Lower lobe of right lung (tissue), 2 donors: ENCODE measurements at regions not wholly inside any gene's neighbourhood (a gene's known extent, or its start where the extent isn't known, plus 50 kb on each side); places are given as distances from the start of the nearest gene placed in this dataset.

Source experiments
- ATAC-seq, 2 donors: fragments of 200-7000 bp; cut with Tn5 transposase; one replicate each; pipeline ENCODE4 v1.9.1; 2020 to 2022; ENCODE audit warnings: mild to moderate bottlenecking in 2 of 2, moderate library complexity in 2 of 2
- DNase-seq: peaks from one replicate; pipeline ENCODE4 v3.0.0-alpha.2; 2020
- H3K27ac ChIP-seq: fragments of 200-600 bp; one replicate; pipeline ENCODE4 v1.8.0; 2022
- H3K27me3 ChIP-seq: fragments of 200-600 bp; one replicate; pipeline ENCODE4 v1.8.0; 2022; ENCODE audit warnings: low read depth
- H3K36me3 ChIP-seq: fragments of 200-600 bp; one replicate; pipeline ENCODE4 v1.8.0; 2022; ENCODE audit warnings: mild to moderate bottlenecking
- H3K4me1 ChIP-seq: fragments of 200-600 bp; one replicate; pipeline ENCODE4 v1.8.0; 2022
- H3K4me3 ChIP-seq: fragments of 200-600 bp; one replicate; pipeline ENCODE4 v1.8.0; 2022; ENCODE audit warnings: mild to moderate bottlenecking
- H3K9me3 ChIP-seq: fragments of 200-600 bp; one replicate; pipeline ENCODE4 v1.8.0; 2022
- CTCF ChIP-seq: fragments of 200-600 bp; IDR thresholded peaks from one replicate; pipeline ENCODE4 v1.8.0; 2022; ENCODE audit warnings: antibody characterized with exemption, mild to moderate bottlenecking
- intact Hi-C: fragments of 100-400 bp; cut with DNase I; formaldehyde crosslinking; loops from one replicate; pipeline ENCODE4 v1.11.0; 2022
- donor health status: DM: no; HTN: yes; CAD: no; lungs with severe emphysema.

GRCh38 chr3:83500931-83501330, 1457.9 kb upstream of the CADM2 start:
- H3K36me3 ChIP-seq, result no peaks in the 10 kb centered on the region
- intact Hi-C loops, result no loop called here
- no peak for ATAC-seq

GRCh38 chr3:83513051-83513450, 1445.7 kb upstream of the CADM2 start:
- Histone ChIP-seq H3K9me3 (no peaks in the 10 kb centered on the region), H3K36me3 (no peaks in the 10 kb centered on the region), H3K4me1 (no peaks in the 10 kb centered on the region), H3K27ac (no peak overlapping the region), H3K27me3 (no peaks in the 10 kb centered on the region), H3K4me3 (no peak overlapping the region)
- intact Hi-C loops, result no loop called here
- no peak for TF ChIP-seq CTCF
- ATAC-seq, result no peak
- no peak for DNase-seq

More at GRCh38 chr3:83500931-83501330, 1457.9 kb upstream of the CADM2 start:
- no peak for TF ChIP-seq CTCF
- no peak overlapping the region for H3K4me3 ChIP-seq
- no peaks in the 10 kb centered on the region for H3K9me3 ChIP-seq
- DNase-seq, result no peak
- H3K27ac ChIP-seq, result no peak overlapping the region
- H3K4me1 ChIP-seq, result no peaks in the 10 kb centered on the region
- H3K27me3 ChIP-seq, result no peaks in the 10 kb centered on the region

GRCh38 chr3:83513677-83514076, 1445.1 kb upstream of the CADM2 start:
- no peak for TF ChIP-seq CTCF
- Histone ChIP-seq H3K27ac (no peak overlapping the region), H3K36me3 (no peaks in the 10 kb centered on the region), H3K4me1 (no peaks in the 10 kb centered on the region), H3K9me3 (no peaks in the 10 kb centered on the region), H3K27me3 (no peaks in the 10 kb centered on the region), H3K4me3 (no peak overlapping the region)
- DNase-seq (no peak), ATAC-seq (no peak)
- intact Hi-C loops, result no loop called here

GRCh38 chr3:83514130-83514914, 1444.5 kb upstream of the CADM2 start:
- H3K27ac ChIP-seq, result no peak overlapping the region
- no peaks in the 10 kb centered on the region for H3K27me3 ChIP-seq
- H3K36me3 ChIP-seq, result no peaks in the 10 kb centered on the region
- TF ChIP-seq CTCF, result no peak
- H3K4me1 ChIP-seq, result no peaks in the 10 kb centered on the region
- ATAC-seq, result no peak
- H3K4me3 ChIP-seq, result no peak overlapping the region
- no peak for DNase-seq
- intact Hi-C loops, result no loop called here
- no peaks in the 10 kb centered on the region for H3K9me3 ChIP-seq

- intact Hi-C loops, result no loop called here
- Histone ChIP-seq H3K4me3 (no peak overlapping the region), H3K27ac (no peak overlapping the region), H3K27me3 (no peaks in the 10 kb centered on the region), H3K36me3 (no peaks in the 10 kb centered on the region), H3K9me3 (no peaks in the 10 kb centered on the region), H3K4me1 (no peaks in the 10 kb centered on the region)
- DNase-seq, result no peak
- no peak for ATAC-seq
- no peak for TF ChIP-seq CTCF
Observed at GRCh38 chr3:83515123-83515522, 1443.7 kb upstream of the CADM2 start.
